Ascending aorta (tissue), 2 donors: ENCODE measurements at regions not wholly inside any gene's neighbourhood (a gene's known extent, or its start where the extent isn't known, plus 50 kb on each side); places are given as distances from the start of the nearest gene placed in this dataset.

Source experiments
- DNase-seq, 2 donors: peaks; one replicate each; pipeline ENCODE4 v3.0.0-alpha.2; 2019; ENCODE audit warnings: low spot score in 2 of 2
- H3K27ac ChIP-seq, 2 donors: fragments of 200-600 bp; sonication (generic); one replicate each; pipeline ENCODE4 v1.5.1; 2016 to 2017; ENCODE audit warnings: mild to moderate bottlenecking in 1 of 2
- H3K27me3 ChIP-seq: fragments of 200-600 bp; sonication (generic); one replicate; pipeline ENCODE4 v1.5.1; 2017
- H3K36me3 ChIP-seq, 2 donors: fragments of 200-600 bp; sonication (generic); one replicate each; pipeline ENCODE4 v1.5.1; 2016
- H3K4me1 ChIP-seq, 2 donors: fragments of 200-600 bp; sonication (generic); one replicate each; pipeline ENCODE4 v1.5.1; 2016 to 2017; ENCODE audit warnings: mild to moderate bottlenecking in 1 of 2
- H3K4me3 ChIP-seq, 2 donors: fragments of 200-600 bp; sonication (generic); one replicate each; pipeline ENCODE4 v1.5.1; 2016 to 2017; ENCODE audit warnings: mild to moderate bottlenecking in 1 of 2
- H3K9me3 ChIP-seq, 2 donors: fragments of 200-600 bp; sonication (generic); one replicate each; pipeline ENCODE4 v1.5.1; 2016
- CTCF ChIP-seq, 3 experiments: fragments of 200-600 bp in 2 of 3; fragments of 450-650 bp in 1 of 3; sonication (generic) in 2 of 3; IDR thresholded peaks; one replicate each; pipeline ENCODE4 v1.5.1; 2016 to 2019; ENCODE audit warnings: antibody characterized with exemption in 3 of 3, mild to moderate bottlenecking in 1 of 3, moderate library complexity in 1 of 3
- intact Hi-C: fragments of 100-400 bp; cut with DNase I; formaldehyde crosslinking; loops from one replicate; pipeline ENCODE4 v1.15.1; 2023

GRCh38 chr10:44703241-44704155 lies 207.6 kb upstream of the TMEM72 start:
- no peak overlapping the region for H3K27ac ChIP-seq
- DNase-seq: no peak
- H3K36me3 ChIP-seq: no peaks in the 10 kb centered on the region
- no peak for TF ChIP-seq CTCF (IDR thresholded peaks at IDR 0.05)
- no peaks in the 10 kb centered on the region for H3K4me1 ChIP-seq
- H3K9me3 ChIP-seq: peaks cover 3 to 20% of the 10 kb centered on the region in 2 donors
- H3K4me3 ChIP-seq: no peak overlapping the region
- no peaks in the 10 kb centered on the region for H3K27me3 ChIP-seq
- intact Hi-C loops: no loop called here

- H3K27ac ChIP-seq: no peak overlapping the region
- no peak for TF ChIP-seq CTCF (IDR thresholded peaks at IDR 0.05)
Measured at GRCh38 chr10:44704616-44705015, 206.5 kb upstream of the TMEM72 start.

GRCh38 chr10:44706745-44707144 lies 204.4 kb upstream of the TMEM72 start:
- H3K4me3 ChIP-seq: no peak overlapping the region
- no peak overlapping the region for H3K27ac ChIP-seq
- no peak for DNase-seq
- no peaks in the 10 kb centered on the region for H3K4me1 ChIP-seq
- no peaks in the 10 kb centered on the region for H3K27me3 ChIP-seq
- no peaks in the 10 kb centered on the region for H3K36me3 ChIP-seq
- intact Hi-C loops: no loop called here
- TF ChIP-seq CTCF (IDR thresholded peaks at IDR 0.05): no peak
- H3K9me3 ChIP-seq: peaks cover 3 to 14% of the 10 kb centered on the region in 2 donors

More at GRCh38 chr10:44704616-44705015, 206.5 kb upstream of the TMEM72 start:
- no peak for DNase-seq
- no peaks in the 10 kb centered on the region for H3K27me3 ChIP-seq
- H3K36me3 ChIP-seq: no peaks in the 10 kb centered on the region
- intact Hi-C loops: no loop called here
- peaks cover 3 to 20% of the 10 kb centered on the region in 2 donors for H3K9me3 ChIP-seq
- no peak overlapping the region for H3K4me3 ChIP-seq
- no peaks in the 10 kb centered on the region for H3K4me1 ChIP-seq

- intact Hi-C loops: no loop called here
Measured at GRCh38 chr10:44713307-44713706, 197.8 kb upstream of the TMEM72 start.

GRCh38 chr10:44714451-44714850 lies 196.7 kb upstream of the TMEM72 start:
- Histone ChIP-seq H3K27me3 (no peaks in the 10 kb centered on the region), H3K4me1 (no peaks in the 10 kb centered on the region), H3K36me3 (no peaks in the 10 kb centered on the region), H3K9me3 (peaks cover 0 to 3% of the 10 kb centered on the region in 2 donors), H3K27ac (no peak overlapping the region), H3K4me3 (no peak overlapping the region)
- DNase-seq: no peak
- TF ChIP-seq CTCF (IDR thresholded peaks at IDR 0.05): no peak
- intact Hi-C loops: no loop called here

More at GRCh38 chr10:44713307-44713706, 197.8 kb upstream of the TMEM72 start:
- TF ChIP-seq CTCF (IDR thresholded peaks at IDR 0.05): no peak
- H3K27me3 ChIP-seq: no peaks in the 10 kb centered on the region
- H3K27ac ChIP-seq: no peak overlapping the region
- no peaks in the 10 kb centered on the region for H3K36me3 ChIP-seq
- peaks cover 0 to 3% of the 10 kb centered on the region in 2 donors for H3K9me3 ChIP-seq
- H3K4me1 ChIP-seq: no peaks in the 10 kb centered on the region
- H3K4me3 ChIP-seq: no peak overlapping the region
- no peak for DNase-seq
